Cardiac muscle cell (in vitro differentiated cells and primary cell): ENCODE measurements at regions not wholly inside any gene's neighbourhood (a gene's known extent, or its start where the extent isn't known, plus 50 kb on each side); places are given as distances from the start of the nearest gene placed in this dataset.

Source experiments
- DNase-seq, 2 donors: peaks; one replicate each; pipeline versions ENCODE4 v3.0.0 to v3.0.0-alpha.2; 2010 to 2017; ENCODE audit warnings: low read depth in 1 of 2, low spot score in 1 of 2
- H3K27ac ChIP-seq: fragments of 200-600 bp; sonication (generic); 2 replicates; pipeline ENCODE4 v1.5.1; 2016
- H3K27me3 ChIP-seq: fragments of 200-600 bp; sonication (generic); 2 replicates; pipeline ENCODE4 v1.6.0; 2016; ENCODE audit warnings: control low read depth
- H3K36me3 ChIP-seq: fragments of 200-600 bp; sonication (generic); 2 replicates; pipeline ENCODE4 v1.5.1; 2016; ENCODE audit warnings: control low read depth
- H3K4me1 ChIP-seq: fragments of 200-600 bp; sonication (generic); 2 replicates; pipeline ENCODE4 v1.8.1; 2017; ENCODE audit warnings: low read depth, mild to moderate bottlenecking, mixed run types
- H3K4me3 ChIP-seq: fragments of 200-600 bp; sonication (generic); 2 replicates; pipeline ENCODE4 v1.5.1; 2016; ENCODE audit warnings: mild to moderate bottlenecking
- H3K9me3 ChIP-seq: fragments of 200-600 bp; sonication (generic); 2 replicates; pipeline ENCODE4 v1.5.1; 2017; ENCODE audit warnings: low read depth, mild to moderate bottlenecking, control low read depth
- TF ChIP-seq, protein P1 (sequence below): IDR thresholded peaks from 2 replicates; pipeline ENCODE4 v1.5.1; 2012; ENCODE audit warnings: low read depth, mild to moderate bottlenecking, low read length

DNA sequence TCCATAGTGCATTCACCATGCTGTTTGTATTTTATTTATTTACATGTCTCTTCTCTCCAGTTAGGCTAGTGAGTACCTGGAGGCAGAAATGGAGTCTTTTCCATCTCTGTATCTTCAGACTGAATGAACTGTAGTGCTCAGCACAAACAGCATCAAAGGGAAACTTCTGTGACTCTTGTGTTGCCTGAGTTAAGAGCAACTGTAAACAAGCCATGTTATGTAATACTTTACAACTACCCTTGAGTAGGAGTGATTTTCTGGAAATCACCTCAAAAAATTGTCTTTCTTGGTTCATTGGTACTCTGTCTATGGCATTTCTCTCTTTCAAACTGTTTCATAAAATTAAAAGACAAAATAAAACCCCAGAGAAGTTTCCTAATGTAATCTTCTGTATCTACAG is 258.3 kb downstream of the CGGBP1 start:
- H3K27ac ChIP-seq = no peak overlapping the region
- DNase-seq = no peak

DNA sequence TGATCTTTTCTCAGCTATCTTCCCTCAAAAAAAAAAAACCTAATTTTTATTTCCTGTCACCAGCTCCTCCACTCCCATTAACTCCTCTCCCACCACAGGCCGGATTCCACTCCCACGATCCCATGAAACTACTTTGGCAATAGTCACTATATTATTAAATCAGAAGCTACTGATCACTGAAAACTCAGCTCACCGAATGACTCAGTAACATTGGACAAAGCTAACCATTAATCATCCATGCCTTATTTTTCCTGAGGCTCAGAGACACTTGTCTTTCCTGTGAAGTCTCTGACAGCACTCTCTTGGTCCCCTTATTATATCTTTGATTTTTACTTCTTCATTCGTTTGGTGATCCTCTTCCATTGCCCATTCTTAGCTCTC is 260.2 kb downstream of the CGGBP1 start:
- TF ChIP-seq, protein P1, sequence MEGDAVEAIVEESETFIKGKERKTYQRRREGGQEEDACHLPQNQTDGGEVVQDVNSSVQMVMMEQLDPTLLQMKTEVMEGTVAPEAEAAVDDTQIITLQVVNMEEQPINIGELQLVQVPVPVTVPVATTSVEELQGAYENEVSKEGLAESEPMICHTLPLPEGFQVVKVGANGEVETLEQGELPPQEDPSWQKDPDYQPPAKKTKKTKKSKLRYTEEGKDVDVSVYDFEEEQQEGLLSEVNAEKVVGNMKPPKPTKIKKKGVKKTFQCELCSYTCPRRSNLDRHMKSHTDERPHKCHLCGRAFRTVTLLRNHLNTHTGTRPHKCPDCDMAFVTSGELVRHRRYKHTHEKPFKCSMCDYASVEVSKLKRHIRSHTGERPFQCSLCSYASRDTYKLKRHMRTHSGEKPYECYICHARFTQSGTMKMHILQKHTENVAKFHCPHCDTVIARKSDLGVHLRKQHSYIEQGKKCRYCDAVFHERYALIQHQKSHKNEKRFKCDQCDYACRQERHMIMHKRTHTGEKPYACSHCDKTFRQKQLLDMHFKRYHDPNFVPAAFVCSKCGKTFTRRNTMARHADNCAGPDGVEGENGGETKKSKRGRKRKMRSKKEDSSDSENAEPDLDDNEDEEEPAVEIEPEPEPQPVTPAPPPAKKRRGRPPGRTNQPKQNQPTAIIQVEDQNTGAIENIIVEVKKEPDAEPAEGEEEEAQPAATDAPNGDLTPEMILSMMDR = no peak
- no peak for DNase-seq
- Histone ChIP-seq H3K27ac (no peak overlapping the region), H3K4me1 (no peaks in the 10 kb centered on the region), H3K36me3 (no peaks in the 10 kb centered on the region), H3K4me3 (no peak overlapping the region), H3K27me3 (peaks cover 23% of the 10 kb centered on the region), H3K9me3 (no peaks in the 10 kb centered on the region)

More for the DNA sequence above, 258.3 kb downstream of the CGGBP1 start:
- Histone ChIP-seq H3K27me3 (peaks cover 6% of the 10 kb centered on the region), H3K4me3 (no peak overlapping the region), H3K36me3 (no peaks in the 10 kb centered on the region), H3K9me3 (no peaks in the 10 kb centered on the region), H3K4me1 (no peaks in the 10 kb centered on the region)
- TF ChIP-seq, protein P1 = no peak

DNA sequence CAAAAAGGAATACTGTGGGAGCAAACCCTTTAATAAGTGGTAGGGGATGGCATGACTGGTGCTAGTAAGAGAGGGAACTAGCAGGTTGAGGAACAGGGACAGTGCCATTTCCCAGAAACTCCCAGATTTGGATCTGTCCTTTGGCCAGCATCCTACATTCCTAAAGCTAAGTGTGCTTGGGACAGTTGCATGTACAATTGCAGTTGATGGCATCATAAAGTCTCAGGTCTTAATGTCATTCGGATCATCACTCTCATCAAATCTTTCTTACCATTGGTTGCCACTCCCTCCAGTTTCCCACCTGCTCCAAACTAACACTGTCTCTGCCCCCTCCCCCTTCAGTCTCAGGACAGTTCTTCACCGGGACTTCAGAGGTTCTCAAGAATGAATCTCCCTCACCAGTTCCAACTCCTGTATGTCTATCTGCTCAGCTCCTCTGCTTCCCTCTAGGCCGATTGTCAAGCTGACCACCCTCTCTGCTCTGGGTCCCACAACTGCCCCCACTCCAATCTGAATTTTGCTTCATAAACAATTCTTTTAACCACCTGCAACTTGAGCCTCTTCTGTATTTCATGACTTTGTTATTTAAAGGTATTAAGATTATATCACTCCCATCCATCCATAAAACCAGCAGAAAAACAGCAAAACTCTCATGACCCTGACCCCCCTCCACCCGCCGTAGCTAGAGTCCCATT is 260.8 kb downstream of the CGGBP1 start:
- Histone ChIP-seq H3K36me3 (no peaks in the 10 kb centered on the region), H3K27me3 (peaks cover 28% of the 10 kb centered on the region), H3K4me1 (no peaks in the 10 kb centered on the region), H3K27ac (no peak overlapping the region), H3K9me3 (no peaks in the 10 kb centered on the region), H3K4me3 (no peak overlapping the region)
- no peak for DNase-seq
- TF ChIP-seq, protein P1 = no peak

DNA sequence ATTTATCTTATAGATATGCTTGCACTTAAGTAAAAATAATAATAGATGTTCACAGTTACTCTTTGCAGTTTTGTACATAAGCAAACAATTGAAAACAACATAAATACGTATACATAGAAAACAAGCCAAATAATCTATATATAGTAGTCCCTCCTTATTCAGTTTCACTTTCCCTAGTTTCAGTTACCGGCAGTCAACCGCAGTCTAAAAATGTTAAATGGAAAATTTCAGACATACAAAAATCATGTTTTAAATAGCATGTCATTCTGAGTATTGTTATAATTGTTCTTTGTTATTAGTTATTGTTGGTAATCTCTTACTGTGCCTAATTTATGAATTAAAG is 262.0 kb downstream of the CGGBP1 start:
- no peak for DNase-seq
- TF ChIP-seq, protein P1 = no peak
- Histone ChIP-seq H3K9me3 (no peaks in the 10 kb centered on the region), H3K27me3 (peaks cover 40% of the 10 kb centered on the region), H3K4me3 (no peak overlapping the region), H3K4me1 (no peaks in the 10 kb centered on the region), H3K36me3 (no peaks in the 10 kb centered on the region), H3K27ac (no peak overlapping the region)

DNA sequence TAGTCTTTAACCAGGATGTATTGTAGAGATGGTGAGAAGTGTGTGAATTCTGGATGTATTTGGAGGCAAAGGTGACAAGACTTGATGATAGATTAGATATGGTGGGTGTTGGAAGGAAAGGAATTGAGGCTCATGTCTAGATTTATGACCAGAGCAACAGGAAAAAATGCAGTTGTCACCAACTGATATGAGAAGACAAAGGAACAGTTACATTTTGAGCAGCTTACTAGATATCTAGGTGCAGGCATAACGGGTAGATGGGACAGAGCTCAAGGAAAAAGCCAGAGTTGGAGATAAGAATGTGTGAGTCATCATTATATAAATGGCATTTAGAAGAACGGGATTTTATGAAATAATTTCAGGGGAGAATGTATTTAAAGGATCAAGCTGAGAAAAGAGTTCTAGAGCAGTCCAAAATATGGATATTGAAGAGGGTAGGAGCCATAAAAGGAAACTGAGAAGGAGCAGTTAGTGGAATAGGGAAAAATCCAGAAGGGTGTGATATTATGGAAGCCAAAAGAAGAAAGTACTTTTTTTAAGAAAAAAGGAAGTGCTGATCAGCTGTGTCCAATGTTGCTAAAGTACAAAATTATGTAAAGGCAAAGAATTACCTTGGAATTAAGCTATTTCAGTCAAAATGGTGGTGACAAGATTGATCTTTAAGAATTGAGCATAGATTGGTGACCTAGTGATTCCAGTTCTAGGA is 262.5 kb downstream of the CGGBP1 start:
- Histone ChIP-seq H3K9me3 (no peaks in the 10 kb centered on the region), H3K4me3 (no peak overlapping the region), H3K27ac (no peak overlapping the region), H3K36me3 (no peaks in the 10 kb centered on the region), H3K27me3 (peaks cover 45% of the 10 kb centered on the region), H3K4me1 (no peaks in the 10 kb centered on the region)
- TF ChIP-seq, protein P1 = no peak
- no peak for DNase-seq
